Activated CD4-positive, alpha-beta T cell treated with anti-CD3 and anti-CD28 coated beads, Interleukin-2, amount 50 U/mL, for 16 hours (primary cell): ENCODE measurements at regions not wholly inside any gene's neighbourhood (a gene's known extent, or its start where the extent isn't known, plus 50 kb on each side); places are given as distances from the start of the nearest gene placed in this dataset.
"Not testable (repeated sequence)": the region's sequence is repeated elsewhere in the genome, so short reads cannot be mapped to it uniquely, and the experiment has no call there.

Experiments used
- DNase-seq: peaks from one replicate; pipeline ENCODE4 v3.0.0-alpha.2; 2020

- DNase-seq = no peak
These were observed 454.1 kb upstream of the BCHE start for GRCh38 chr3:166291186-166291955.

- DNase-seq = no peak
These were observed 447.8 kb upstream of the BCHE start for GRCh38 chr3:166285001-166285400.

GRCh38 chr3:166283840-166284239 is 446.6 kb upstream of the BCHE start:
- DNase-seq = no peak

- no peak for DNase-seq
These were observed 445.7 kb upstream of the BCHE start for GRCh38 chr3:166282931-166283330.

- DNase-seq = no peak
These were observed 442.4 kb upstream of the BCHE start for GRCh38 chr3:166279636-166280035.

- DNase-seq = no peak
These were observed 437.8 kb upstream of the BCHE start for GRCh38 chr3:166275024-166275390.

- DNase-seq = no peak
These were observed 437.3 kb upstream of the BCHE start for GRCh38 chr3:166274351-166275023.

- no peak for DNase-seq
These were observed 433.2 kb upstream of the BCHE start for GRCh38 chr3:166270429-166270828.

GRCh38 chr3:166265153-166265552 is 427.9 kb upstream of the BCHE start:
- DNase-seq = no peak

- DNase-seq = no peak
These were observed 426.2 kb upstream of the BCHE start for GRCh38 chr3:166263460-166263859.

GRCh38 chr3:166258293-166258850 is 421.1 kb upstream of the BCHE start:
- not testable (repeated sequence) for DNase-seq

GRCh38 chr3:166257715-166258114 is 420.5 kb upstream of the BCHE start:
- DNase-seq = no peak

- DNase-seq = no peak
These were observed 411.6 kb upstream of the BCHE start for GRCh38 chr3:166248784-166249183.

GRCh38 chr3:166243511-166243910 is 406.3 kb upstream of the BCHE start:
- no peak for DNase-seq

- no peak for DNase-seq
These were observed 385.9 kb upstream of the BCHE start for GRCh38 chr3:166223120-166223519.

- DNase-seq = no peak
These were observed 374.2 kb upstream of the BCHE start for GRCh38 chr3:166211451-166211850.

- no peak for DNase-seq
These were observed 372.5 kb upstream of the BCHE start for GRCh38 chr3:166209701-166210100.

- DNase-seq = no peak
These were observed 367.9 kb upstream of the BCHE start for GRCh38 chr3:166205158-166205557.

- no peak for DNase-seq
These were observed 364.3 kb upstream of the BCHE start for GRCh38 chr3:166201476-166201875.

- no peak for DNase-seq
These were observed 362.3 kb upstream of the BCHE start for GRCh38 chr3:166199491-166199890.

GRCh38 chr3:166195808-166196207 is 358.6 kb upstream of the BCHE start:
- DNase-seq = no peak

- DNase-seq = no peak
These were observed 354.2 kb upstream of the BCHE start for GRCh38 chr3:166191411-166191810.

GRCh38 chr3:166190360-166190759 is 353.1 kb upstream of the BCHE start:
- no peak for DNase-seq

GRCh38 chr3:166187237-166187636 is 350.0 kb upstream of the BCHE start:
- no peak for DNase-seq
